ENCODE measurements at regions not wholly inside any gene's neighbourhood (a gene's known extent, or its start where the extent isn't known, plus 50 kb on each side); places are given as distances from the start of the nearest gene placed in this dataset.

DNA sequence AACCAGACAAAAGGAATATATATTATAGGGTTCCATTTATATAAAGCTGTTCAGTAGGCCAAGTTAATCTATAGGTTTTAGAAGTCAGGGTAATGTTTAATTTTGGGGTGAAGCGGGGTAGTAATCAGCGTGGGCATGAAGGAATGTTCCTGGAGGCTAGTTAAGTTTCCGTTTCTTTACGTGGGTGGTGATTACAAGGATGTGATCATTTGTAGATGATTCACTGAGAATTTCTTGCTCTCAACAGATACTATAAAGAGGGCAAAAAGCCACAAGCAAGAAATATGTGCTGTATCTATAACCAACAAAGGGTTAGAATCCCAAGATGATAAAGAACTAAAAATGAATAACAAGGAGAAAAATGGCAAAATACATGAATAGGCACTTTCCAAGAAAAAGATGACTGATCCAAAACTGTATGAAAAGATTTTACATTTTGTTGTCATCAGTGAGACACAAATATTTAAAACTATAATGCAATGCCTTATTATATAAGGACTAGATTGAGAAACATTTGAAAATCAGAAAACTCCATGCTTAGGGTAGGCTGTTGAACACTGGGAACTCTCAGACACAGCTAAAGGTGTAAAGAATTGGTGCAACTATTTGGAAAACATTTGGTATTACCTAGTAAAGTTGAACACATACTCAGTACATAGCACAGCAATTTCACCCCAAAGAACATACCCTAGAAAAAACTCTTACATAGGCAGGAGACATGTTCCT is 224.3 kb upstream of the S1PR3 start:
- peak; percentile 65 for DNase-seq

DNA sequence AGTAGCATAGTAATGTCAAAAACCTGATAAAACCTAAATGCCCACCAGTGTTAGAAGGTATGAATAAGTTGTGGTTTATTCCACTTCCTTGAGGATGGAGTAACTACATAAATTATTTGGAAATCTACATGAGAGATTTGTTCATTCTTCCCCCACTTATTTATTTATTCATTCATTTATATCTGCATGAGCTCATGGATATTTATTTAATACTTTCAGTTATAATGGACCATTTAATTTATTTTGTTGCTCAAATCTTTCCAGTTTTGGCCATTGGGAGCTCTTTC is 223.8 kb upstream of the S1PR3 start:
- no peak for DNase-seq

DNA sequence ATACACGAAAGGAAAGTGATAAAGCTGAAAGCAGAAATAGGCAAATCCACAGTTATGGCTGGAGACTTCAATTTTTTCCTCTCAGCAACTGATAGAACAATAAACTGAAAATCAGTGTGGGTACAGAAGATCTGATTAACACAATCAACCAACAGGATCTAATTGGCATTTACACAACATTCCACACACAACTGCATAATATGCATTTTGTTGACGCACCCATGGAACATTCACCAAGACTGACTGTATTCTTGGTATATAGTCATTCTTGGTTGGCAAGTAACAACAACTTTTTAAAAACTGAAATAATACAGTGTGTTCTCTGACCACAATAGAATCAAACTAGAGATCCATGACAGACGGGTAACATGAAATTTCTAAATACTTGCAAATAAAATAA is 218.7 kb upstream of the S1PR3 start:
- DNase-seq, result no peak

DNA sequence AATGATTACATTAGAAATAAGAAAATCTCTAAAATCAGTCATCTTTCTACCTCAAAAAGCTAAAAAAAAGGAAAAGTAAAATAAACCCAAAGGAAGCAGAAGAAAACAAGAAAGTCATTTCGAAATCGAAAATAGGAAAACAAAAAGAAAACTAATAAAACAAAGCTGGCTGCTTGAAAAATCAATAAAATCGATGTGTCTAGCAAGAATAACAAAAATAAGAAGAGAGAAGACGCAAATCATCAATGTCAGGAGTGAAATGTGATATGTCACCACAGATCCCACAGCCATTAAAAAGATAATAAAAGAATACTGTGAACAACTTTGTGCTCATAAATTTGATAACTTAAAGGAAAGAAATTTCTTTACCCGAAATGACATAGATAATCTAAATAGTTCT is 218.1 kb upstream of the S1PR3 start:
- DNase-seq, result no peak

DNA sequence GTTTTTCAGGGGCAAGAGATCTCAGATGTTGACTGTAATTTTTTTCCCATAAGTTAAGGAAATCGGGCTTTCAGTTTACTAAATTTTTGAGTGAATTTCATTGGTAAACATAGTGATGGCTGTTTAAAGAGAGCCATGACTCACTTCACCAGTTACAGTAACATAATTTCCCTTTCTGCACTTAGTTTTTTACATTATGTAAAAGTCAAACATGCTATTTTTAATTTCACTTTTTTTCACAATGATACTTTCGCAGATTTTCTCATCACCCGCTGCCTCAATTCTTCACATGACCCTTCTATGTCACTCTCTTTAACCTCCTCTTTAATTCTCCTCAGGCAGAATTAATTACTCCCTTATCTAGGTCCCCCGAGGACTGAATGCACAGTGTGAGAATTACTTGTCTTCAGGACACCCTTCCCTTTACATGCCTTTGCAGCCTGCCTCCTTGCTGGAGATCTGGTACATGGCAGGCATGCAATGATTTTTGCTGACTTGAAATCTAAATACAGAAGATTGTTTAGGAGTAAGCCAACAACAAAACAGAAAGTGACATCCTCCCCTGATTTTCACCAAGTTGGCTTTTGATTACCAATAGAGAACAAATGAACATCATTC is 217.5 kb upstream of the S1PR3 start:
- peak; percentile 32 for DNase-seq

DNA sequence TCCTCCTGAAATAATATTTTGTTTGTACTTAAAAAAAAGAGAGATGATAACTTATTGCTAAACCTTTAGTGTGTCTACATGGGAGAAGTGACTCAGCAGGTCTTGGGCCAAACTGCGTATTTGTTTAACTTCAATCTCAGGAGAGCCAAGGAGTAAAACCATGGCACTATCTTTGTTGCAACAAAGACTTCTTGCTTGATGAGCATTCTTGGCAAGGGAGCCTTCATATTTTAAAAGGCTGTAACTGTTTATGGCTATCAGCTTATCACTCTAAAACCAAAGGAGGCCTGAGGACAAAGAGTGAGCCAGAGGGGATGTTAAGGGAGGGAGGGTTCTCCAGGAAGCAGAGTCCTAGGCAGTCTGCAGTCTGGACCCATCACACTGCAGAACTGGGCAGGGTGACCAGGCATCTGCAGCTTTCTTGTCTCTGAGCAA is 216.2 kb upstream of the S1PR3 start:
- DNase-seq, result peak; percentile 69

DNA sequence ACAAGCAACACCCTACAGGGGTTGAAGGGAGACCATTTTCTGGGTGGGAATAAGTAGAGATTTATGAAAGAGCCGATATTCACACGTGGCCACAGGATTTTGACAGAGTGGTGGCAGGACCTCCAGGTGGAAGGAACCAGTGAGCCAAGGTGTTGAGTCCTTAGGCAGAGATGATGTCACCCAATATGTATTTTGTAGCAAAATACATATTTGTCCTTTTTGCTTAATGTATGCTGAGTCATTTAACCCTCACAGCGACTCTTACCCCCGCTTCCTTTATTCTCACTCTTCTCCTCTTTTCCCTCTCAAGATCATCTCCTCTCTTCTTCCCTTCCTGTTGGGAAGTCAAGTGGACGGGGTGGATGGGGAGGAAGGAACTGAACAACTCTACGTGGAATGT is 215.7 kb upstream of the S1PR3 start:
- DNase-seq, result peak; percentile 57

DNA sequence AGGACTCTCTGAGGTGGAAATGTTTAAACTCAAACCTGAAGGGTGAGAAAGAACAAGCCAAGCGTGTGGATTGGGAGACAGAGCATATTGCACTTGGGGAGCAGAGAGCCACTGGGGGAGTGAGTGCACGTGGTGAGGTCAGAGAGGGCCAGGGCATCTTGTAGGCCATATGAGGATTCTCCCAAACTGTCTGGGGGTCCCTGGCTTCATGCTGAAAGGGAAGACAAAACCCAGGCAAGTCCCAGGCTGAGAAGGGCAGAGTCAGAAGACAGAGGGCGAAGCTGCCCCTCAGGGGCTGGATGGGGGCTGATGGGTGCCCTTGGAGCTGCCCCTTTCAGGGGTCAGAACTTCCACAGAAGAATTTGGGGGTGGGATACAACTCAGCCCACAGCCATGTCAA is 215.3 kb upstream of the S1PR3 start:
- DNase-seq, result no peak

DNA sequence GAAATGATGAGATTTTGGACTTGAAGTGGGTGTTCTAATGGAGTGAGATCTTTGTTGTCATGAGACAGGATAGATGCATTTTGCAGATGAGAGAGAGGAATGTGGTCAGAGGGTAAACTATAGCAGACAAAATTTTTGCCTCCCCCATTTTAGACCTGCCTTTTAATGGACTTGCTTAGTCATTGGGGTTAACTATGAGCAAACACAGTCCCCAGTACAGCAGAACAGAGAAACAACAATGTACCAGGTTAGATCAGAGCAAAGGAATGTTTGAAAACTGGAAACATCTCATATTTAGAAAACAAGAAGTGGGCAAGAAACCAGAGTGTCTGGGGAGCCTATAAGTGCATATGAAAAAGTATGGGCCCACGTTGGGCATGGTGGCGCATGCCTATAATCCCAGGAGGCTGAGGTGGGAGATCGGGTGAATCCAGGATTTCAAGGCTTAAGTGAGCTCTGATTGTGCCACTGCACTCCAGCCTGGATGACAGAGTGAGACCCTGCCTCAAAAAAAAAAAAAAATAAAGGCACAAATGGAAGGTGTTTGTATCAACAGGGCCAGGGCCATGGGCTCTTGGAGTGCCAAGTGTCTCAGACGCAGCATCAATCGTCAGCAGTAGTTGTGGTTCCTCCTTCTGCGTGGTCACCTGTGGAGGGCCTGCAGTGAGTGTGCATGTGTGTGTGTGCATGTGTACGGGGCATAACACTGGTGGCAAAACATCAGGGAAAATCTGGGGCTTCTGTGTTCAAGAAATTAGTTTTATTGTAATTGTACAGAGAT is 214.4 kb upstream of the S1PR3 start:
- peak; percentile 82 for DNase-seq

DNA sequence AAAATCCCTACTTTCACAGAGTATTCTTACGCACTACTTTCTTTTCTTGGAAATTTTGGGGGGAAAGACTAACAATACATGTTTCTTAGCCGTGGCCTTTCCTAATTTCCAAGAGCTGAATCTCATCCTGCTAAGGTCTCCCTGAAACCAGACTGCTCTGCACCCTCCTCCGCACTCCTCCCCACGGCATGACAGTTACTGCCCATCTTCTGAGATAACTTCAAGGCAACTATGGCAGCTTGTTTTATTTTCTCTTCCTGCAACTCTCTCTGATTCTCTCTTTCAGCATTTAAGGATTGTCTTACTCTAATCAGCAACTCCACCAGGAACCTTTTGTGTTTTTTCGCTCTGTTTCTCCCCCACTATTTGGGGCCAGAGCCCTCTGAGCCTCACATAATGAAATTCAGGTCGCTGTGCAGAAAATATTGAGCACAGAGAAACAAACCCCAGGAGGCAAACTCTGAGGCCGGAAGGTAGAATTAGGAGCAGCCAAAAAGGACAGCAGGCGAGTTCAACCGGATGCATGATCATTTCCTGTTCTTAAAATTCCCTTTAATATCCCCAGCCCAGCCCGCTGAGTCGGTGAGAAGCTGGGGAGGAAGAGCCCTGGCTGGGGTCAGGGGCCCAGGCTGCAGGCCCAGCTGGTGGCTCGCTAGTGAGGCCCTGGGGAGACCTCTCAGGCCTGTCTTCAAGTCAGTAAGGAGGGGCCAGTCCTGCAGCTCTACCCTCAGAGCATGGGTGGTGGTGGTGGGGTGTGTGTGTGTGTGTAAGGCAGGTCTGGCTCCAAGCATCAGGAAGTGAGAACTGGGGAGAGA is 213.6 kb upstream of the S1PR3 start:
- DNase-seq, result peak; percentile 90

DNA sequence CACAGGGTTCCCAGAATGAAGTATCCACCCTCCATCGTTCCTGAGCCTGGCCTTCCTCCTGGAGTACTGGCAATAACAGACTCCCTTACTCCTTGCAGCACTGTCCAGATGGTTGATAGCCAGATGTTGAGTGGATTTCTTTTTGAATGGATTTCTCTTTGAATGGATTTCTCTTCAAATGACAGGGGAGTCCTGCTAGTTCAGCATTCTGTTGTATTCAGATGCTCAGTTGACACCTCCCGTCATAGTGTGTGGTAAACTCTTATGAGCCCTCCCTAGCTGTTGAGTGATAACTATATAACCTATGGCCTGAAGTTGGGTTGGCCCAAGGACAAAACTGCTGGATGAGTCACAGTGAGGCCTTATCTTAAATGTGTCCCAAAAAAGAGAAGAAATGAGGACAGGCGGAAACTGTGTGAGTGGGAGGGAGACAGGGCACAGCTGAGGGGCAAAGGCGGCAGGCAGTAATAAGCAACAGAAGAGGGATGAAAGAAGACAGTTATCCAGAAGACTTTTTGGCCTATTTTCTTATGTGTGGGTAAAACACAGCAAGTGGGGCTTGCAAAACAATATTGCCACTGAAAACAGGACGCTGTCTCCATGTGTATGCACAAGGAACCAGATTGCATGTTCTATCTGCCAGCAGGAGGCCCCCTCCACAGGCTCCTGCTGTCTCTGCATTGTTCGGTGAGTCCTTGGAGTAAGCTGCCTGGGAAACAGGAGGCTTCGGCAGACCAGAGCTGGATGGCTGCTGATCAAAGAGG is 209.5 kb upstream of the S1PR3 start:
- peak; percentile 83 for DNase-seq

DNA sequence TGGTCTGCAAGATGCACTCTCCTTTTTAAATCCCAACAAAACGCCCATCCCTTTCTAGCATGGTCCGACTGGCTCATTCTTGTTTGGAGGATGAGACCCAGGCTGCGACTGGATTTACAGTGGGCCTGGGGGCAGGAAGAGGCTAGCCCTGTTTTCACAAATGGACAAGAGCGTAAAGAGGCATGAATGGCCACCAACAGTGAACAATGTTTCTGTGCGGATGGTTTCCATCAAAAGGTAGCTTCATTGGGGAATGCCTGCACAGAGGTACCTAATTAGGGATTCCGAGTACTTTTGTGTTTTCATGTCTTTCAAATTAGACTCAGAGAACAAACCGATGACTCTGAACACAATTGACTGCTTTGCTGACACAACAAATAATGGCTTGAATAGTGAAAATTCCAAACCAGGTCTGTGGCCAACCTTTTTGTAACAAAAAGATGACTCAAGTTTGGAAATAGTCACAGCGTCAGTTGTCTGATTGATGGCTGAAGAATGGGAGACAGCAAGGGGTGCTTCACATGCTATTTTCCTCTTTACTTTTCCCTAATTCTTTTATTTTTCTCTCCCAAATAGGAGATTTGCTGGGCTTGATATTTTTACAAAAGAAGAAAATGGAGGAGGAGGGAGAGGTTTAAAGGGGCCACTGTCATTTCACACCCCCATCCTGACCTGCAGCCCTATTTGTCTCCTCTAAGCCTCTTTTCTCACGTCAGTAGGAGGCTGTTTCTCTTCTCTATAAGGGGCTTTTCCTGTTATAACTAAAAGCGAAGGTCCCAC is 208.1 kb upstream of the S1PR3 start:
- no peak for DNase-seq

DNA sequence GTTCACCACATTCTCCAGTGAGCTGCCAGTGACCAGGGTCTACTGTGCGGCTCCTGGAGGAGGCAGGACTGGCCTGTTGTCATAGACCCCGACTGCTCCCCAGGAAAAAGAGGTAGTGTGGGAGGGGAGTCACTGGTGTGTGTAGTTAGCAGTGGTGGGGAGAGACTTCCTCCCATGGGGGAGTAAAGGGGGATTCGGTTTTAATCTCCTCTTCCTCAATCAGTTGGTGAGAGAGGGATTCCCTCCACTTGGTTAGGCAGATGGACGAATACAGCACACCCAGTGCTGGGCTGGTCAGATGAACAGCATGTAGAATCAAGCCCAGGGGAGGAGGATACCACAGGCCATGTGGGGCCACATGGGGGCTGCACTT is 207.6 kb upstream of the S1PR3 start:
- DNase-seq, result no peak

DNA sequence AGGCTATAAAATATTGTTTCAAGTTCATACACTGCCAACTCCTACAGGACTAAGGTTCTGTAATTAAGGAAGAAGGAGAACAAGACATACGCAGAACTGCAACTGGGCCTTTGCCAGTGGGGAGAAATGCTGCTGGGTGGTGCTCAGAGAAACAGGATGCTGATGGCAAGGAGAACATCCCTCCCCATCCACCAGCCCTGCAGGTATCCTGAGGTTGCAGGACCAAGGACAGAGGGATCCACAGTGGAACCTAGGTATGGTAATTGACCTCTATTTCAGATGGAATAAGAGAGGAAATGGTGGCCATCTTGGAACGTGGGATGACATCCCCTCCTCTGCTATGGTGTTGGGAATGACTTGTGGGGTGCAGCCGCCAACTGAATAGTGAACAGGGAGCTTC is 206.3 kb upstream of the S1PR3 start:
- DNase-seq, result no peak

DNA sequence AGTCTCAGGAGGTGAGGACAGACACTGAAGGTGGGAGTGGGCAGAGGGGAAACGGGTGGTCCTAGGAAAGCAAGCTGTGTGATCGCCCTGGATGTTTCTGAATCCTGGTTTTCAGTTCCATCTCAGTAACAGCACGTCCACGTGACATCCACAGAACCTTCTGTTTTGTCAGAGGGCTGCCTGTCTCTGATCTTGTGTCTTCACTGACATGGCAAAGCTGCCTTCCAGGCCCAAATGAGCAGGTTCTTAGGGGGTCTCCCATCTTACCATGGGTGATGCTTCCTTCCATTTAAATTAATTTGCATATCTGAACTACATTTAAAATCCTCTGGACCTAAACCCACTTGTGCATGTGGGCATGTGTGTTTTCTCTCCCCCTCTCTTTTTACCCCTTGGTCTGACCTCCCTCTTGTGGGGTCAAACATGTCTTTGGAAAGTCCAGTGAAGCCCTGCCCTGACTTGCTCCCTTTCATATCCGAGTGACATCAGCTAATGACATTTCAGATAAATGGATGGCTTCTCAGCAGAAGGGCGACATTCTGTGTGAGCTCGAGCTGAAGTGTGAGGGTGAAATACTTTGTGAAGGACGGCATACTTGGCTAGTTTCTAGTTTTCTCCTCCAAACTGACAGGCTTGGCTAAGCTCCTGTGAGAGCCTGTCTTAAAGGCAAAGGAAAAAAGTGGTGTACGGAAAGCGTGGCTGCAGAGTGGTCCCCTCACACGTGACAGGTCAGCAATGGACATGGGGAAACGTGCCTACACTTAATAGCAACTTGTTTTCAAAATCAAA is 204.8 kb upstream of the S1PR3 start:
- DNase-seq, result no peak

DNA sequence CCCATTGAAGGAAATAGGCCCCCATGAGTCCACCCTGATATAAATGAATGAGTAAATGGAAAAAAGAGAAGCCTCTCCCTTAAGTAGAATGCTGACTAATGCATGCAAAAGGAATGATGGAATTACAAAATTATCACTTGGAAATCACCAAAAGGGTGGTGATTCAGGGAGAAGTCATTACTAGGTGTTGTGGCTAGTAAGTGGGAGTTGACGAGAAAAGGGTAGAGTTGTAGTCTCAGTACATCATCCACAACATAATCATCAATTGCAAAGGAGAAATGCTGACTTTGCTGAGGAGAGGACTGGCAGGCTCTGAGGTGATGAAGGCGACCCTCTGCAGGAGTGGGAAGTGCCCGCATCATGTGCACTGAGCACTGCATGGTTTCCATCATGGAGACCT is 201.5 kb upstream of the S1PR3 start:
- DNase-seq, result no peak

DNA sequence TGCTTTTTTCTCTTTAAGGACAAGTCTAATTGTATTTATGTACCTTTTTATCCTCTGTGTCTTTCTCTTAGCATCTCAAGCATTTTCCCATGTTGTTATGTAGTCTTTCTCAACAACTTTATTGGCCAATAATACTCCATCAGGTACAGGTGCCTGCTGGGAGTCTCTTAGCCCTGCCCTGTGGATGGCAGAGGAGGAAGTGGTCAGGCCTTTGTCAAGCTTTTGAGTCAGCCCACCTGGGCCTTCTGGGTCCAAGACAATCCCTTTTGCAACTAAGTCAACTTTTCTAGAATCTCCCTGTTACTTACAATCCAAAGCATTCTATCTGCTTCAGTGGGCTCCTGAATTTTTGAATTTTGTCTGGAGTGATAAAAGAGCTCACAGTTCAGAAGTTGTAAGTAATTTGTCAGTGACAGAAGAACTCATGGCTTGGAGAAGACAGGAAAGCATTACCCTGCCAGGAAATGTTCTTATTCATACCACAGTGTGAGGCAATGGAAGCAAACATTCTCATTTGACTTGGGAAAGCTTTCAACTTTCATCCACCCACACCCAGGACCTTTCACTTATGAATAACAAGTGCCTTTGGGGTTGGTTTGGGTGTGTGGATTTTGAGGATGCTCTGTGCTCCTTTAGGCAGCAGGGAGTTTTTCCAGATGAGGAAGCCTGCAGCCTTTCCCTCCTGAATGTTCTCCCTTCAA is 200.0 kb upstream of the S1PR3 start:
- peak; percentile 27 for DNase-seq

DNA sequence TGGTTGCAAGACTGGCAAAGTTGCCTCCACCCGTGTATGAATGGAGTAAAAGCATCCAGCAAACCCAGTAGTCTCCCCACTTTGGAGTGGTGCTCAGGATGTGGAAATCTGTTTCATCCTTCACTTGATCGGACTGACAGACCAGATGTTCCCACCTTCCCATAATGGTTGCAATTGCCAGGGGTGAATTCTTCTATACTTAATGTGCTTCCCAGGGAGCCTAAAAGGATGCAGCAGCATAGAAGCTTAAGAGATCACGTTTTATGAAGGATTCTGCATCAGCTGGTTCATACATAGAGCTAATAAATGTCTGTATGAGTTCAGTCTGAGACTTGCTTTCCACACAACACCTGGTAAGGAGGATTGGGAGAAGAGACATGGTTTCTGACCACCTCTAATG is 198.8 kb upstream of the S1PR3 start:
- DNase-seq, result no peak

DNA sequence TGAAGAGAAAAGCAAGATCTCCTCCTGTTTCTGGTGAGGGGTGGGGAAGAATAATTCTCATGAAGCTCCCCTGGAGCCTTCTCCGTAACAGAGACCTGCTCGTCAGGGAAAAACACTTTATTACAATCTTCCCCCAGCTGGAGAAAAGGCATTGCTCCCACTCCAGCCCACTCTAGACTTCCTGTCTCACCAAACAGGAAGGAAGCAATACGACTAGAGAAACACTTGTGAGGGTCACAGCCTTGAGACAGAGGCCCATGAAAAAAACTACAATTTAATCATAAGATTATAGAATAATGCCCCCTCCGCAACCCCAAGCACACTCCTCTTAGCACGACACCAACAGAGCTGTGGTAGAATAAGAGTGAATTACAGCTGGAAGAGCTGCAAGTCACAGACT is 197.2 kb upstream of the S1PR3 start:
- peak; percentile 60 for DNase-seq

DNA sequence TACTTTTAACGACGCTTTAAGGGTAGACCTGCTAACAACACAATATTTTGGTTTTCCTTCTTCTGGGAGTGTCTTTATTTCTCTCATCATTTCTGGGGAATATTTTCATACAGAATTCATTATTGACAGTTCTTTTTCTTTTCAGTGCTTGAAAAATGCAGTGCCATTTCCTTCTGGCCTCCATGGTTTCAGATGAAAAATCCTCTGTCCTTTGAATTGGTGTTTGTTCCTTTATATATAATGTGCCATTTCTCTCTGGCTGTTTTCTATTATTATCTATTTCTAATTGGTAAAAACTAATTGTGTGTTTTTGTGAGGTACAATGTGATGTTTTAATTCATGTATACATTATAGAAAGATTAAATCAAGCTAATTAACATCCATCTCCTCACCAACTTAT is 194.3 kb upstream of the S1PR3 start:
- DNase-seq, result no peak

Data from dermis blood vessel endothelial cell (primary cell).